ENCODE measurements at regions not wholly inside any gene's neighbourhood (a gene's known extent, or its start where the extent isn't known, plus 50 kb on each side); places are given as distances from the start of the nearest gene placed in this dataset.

GRCh38 chr16:52825892-52826291 lies 226.8 kb downstream of the CHD9NB start:
- no peak for TF ChIP-seq PHTF2 (CRISPR knock-in tag; IDR thresholded peaks at IDR 0.05)
- TF ChIP-seq TCF7L2 (IDR thresholded peaks at IDR 0.05; ENCODE audit: low read depth, low read length) = no peak
- TF ChIP-seq JUND (IDR thresholded peaks at IDR 0.05; ENCODE audit: borderline replicate concordance, low read depth, low read length) = no peak
- TF ChIP-seq JUND (tag; IDR thresholded peaks at IDR 0.05; ENCODE audit: borderline replicate concordance, low read depth, low read length) = no peak
- TF ChIP-seq ETV1 (tag; conservative IDR thresholded peaks at IDR 0.05; ENCODE audit: low read depth) = no peak
- no peak for TF ChIP-seq SRSF9 (IDR thresholded peaks at IDR 0.05; ENCODE audit: borderline replicate concordance, low read depth, low read length)
- no peak for TF ChIP-seq RB1 (IDR thresholded peaks at IDR 0.05; ENCODE audit: low read depth)
- TF ChIP-seq ZBTB8A (IDR thresholded peaks at IDR 0.05; ENCODE audit: partially characterized antibody) = no peak
